ENCODE measurements at regions not wholly inside any gene's neighbourhood (a gene's known extent, or its start where the extent isn't known, plus 50 kb on each side); places are given as distances from the start of the nearest gene placed in this dataset.

- TF ChIP-seq POLR2A (IDR thresholded peaks at IDR 0.05) (no peak), CTCF (IDR thresholded peaks at IDR 0.05) (no peak)
Measured at GRCh38 chr12:131600160-131600532, 110.7 kb upstream of the SFSWAP start.

Data from esophagus squamous epithelium (tissue), 4 donors.